Stomach (tissue), 4 donors: ENCODE measurements at regions not wholly inside any gene's neighbourhood (a gene's known extent, or its start where the extent isn't known, plus 50 kb on each side); places are given as distances from the start of the nearest gene placed in this dataset.

Source experiments
- EP300 ChIP-seq: sonication (generic); formaldehyde crosslinking; IDR thresholded peaks from one replicate; pipeline ENCODE4 v1.6.1; 2017; ENCODE audit warnings: antibody characterized with exemption
- POLR2A ChIP-seq, 4 donors: fragments of 450-650 bp; IDR thresholded peaks; one replicate each; pipeline ENCODE4 v1.6.1; 2016; ENCODE audit warnings: antibody characterized with exemption in 4 of 4, control low read depth in 2 of 4, mild to moderate bottlenecking in 1 of 4, moderate library complexity in 1 of 4
- POLR2AphosphoS5 ChIP-seq, 3 donors: sonication (generic); formaldehyde crosslinking; IDR thresholded peaks; one replicate each; pipeline ENCODE4 v1.6.1; 2016; ENCODE audit warnings: antibody characterized with exemption in 3 of 3
- TF ChIP-seq, protein P1 (sequence below), 7 experiments: fragments of 450-650 bp in 4 of 7; fragments of 200-600 bp in 3 of 7; sonication (generic) in 3 of 7; IDR thresholded peaks; one replicate each; pipeline ENCODE4 v1.5.1; 2016 to 2019; ENCODE audit warnings: antibody characterized with exemption in 7 of 7, control low read depth in 2 of 7, mild to moderate bottlenecking in 1 of 7

DNA sequence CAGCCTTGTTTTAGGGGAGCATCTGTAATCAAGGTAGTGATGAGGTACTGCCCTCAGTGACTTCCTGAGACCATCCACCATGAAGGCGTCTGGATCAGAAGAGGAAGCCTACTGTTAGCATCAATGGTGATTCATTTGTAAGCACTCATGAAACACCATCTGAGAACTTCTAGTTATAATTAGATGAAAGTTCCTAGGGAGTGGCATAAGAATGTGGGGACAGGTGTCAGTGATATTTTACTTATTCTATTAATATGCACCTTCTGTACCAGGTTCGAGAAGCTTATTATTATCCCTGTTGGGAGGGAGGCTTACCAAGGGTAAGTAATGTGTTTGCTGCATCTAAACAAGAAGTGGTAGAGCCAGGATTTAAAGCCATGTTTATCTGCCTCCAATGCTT is 295.8 kb upstream of the TBL1XR1 start:
- TF ChIP-seq, protein P1, sequence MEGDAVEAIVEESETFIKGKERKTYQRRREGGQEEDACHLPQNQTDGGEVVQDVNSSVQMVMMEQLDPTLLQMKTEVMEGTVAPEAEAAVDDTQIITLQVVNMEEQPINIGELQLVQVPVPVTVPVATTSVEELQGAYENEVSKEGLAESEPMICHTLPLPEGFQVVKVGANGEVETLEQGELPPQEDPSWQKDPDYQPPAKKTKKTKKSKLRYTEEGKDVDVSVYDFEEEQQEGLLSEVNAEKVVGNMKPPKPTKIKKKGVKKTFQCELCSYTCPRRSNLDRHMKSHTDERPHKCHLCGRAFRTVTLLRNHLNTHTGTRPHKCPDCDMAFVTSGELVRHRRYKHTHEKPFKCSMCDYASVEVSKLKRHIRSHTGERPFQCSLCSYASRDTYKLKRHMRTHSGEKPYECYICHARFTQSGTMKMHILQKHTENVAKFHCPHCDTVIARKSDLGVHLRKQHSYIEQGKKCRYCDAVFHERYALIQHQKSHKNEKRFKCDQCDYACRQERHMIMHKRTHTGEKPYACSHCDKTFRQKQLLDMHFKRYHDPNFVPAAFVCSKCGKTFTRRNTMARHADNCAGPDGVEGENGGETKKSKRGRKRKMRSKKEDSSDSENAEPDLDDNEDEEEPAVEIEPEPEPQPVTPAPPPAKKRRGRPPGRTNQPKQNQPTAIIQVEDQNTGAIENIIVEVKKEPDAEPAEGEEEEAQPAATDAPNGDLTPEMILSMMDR (IDR thresholded peaks at IDR 0.05), result no peak
- TF ChIP-seq POLR2A (IDR thresholded peaks at IDR 0.05) (no peak), POLR2AphosphoS5 (IDR thresholded peaks at IDR 0.05) (no peak), EP300 (no peak)
